Ishikawa (cell line): ENCODE measurements at regions not wholly inside any gene's neighbourhood (a gene's known extent, or its start where the extent isn't known, plus 50 kb on each side); places are given as distances from the start of the nearest gene placed in this dataset.

ENCODE experiments used
- CEBPB ChIP-seq: IDR thresholded peaks from 2 replicates; pipeline ENCODE4 v1.6.1; 2012
- CREB1 ChIP-seq: IDR thresholded peaks from 2 replicates; pipeline ENCODE4 v1.6.1; 2012; ENCODE audit warnings: low read depth
- EGR1 ChIP-seq: IDR thresholded peaks from 2 replicates; pipeline ENCODE4 v1.6.1; 2012
- EP300 ChIP-seq: IDR thresholded peaks from 2 replicates; pipeline ENCODE4 v1.6.1; 2012; ENCODE audit warnings: borderline replicate concordance
- FOXM1 ChIP-seq: IDR thresholded peaks from 2 replicates; pipeline ENCODE4 v1.6.1; 2012; ENCODE audit warnings: low read depth, borderline replicate concordance
- MAX ChIP-seq: IDR thresholded peaks from 2 replicates; pipeline ENCODE4 v1.6.1; 2012
- NFIC ChIP-seq: IDR thresholded peaks from 2 replicates; pipeline ENCODE4 v1.6.1; 2012
- RAD21 ChIP-seq: IDR thresholded peaks from 2 replicates; pipeline ENCODE4 v1.6.1; 2012; ENCODE audit warnings: low read depth
- TAF1 ChIP-seq: IDR thresholded peaks from 2 replicates; pipeline ENCODE4 v1.6.1; 2012; ENCODE audit warnings: low read depth, mild to moderate bottlenecking
- TCF12 ChIP-seq: IDR thresholded peaks from 2 replicates; pipeline ENCODE4 v1.6.1; 2012; ENCODE audit warnings: low read depth
- TEAD4 ChIP-seq: IDR thresholded peaks from 2 replicates; pipeline ENCODE4 v1.6.1; 2012
- USF1 ChIP-seq: IDR thresholded peaks from 2 replicates; pipeline ENCODE4 v1.6.1; 2012
- YY1 ChIP-seq: IDR thresholded peaks from 2 replicates; pipeline ENCODE4 v1.6.1; 2012; ENCODE audit warnings: low read depth
- ZBTB7A ChIP-seq: IDR thresholded peaks from 2 replicates; pipeline ENCODE4 v1.6.1; 2012; ENCODE audit warnings: low read depth
- TF ChIP-seq, protein P1 (sequence below): IDR thresholded peaks from 2 replicates; pipeline ENCODE4 v1.6.1; 2012; ENCODE audit warnings: low read depth, mild to moderate bottlenecking

DNA sequence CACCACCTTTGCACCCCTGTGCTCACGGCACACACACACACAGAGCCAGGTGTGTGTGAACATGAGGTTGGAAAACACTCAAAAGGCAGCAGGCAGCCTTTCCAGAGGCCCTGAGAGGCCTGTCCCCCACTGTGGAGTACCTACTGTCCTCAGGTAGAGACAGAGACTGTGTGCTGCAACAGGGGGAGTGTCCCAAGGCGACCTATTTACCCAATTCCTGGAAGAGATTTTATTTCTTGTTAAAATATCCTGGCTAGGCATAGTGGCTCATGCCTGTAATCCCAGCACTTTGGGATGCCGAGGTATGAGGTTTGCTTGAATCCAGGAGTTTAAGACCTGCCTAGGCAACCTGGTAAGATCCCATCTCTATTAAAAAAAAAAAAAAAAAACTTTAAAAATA is 108.5 kb downstream of the COPRS start:
- TF ChIP-seq EP300 (no peak), TAF1 (no peak), NFIC (no peak), TCF12 (no peak), USF1 (no peak), FOXM1 (no peak), EGR1 (no peak), CREB1 (no peak), RAD21 (no peak), MAX (no peak), YY1 (no peak), CEBPB (no peak)

DNA sequence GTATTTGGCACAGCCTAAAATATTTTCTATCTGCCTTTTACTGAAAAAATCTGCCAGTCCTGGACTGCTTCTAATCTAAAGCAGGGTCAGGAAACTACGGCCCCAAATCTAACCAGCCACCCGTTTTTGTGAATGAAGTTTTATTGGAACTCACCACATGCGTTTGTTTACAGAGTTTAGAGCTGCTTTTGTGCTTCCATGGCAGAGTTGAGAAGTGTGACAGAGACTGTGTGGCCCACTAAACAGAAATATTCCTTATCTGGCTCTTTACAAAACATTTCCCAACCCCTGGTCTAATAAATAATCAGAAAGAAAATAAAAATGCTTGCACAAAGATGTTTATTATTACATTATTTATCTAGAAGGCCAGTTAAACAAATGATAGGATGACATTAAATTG is 110.2 kb downstream of the COPRS start:
- TF ChIP-seq TEAD4 (no peak), YY1 (no peak), CEBPB (no peak), ZBTB7A (no peak), EP300 (no peak), TCF12 (no peak), NFIC (no peak), CREB1 (no peak), FOXM1 (no peak), USF1 (no peak), MAX (no peak), EGR1 (no peak), RAD21 (no peak), TAF1 (no peak)
- TF ChIP-seq, protein P1, sequence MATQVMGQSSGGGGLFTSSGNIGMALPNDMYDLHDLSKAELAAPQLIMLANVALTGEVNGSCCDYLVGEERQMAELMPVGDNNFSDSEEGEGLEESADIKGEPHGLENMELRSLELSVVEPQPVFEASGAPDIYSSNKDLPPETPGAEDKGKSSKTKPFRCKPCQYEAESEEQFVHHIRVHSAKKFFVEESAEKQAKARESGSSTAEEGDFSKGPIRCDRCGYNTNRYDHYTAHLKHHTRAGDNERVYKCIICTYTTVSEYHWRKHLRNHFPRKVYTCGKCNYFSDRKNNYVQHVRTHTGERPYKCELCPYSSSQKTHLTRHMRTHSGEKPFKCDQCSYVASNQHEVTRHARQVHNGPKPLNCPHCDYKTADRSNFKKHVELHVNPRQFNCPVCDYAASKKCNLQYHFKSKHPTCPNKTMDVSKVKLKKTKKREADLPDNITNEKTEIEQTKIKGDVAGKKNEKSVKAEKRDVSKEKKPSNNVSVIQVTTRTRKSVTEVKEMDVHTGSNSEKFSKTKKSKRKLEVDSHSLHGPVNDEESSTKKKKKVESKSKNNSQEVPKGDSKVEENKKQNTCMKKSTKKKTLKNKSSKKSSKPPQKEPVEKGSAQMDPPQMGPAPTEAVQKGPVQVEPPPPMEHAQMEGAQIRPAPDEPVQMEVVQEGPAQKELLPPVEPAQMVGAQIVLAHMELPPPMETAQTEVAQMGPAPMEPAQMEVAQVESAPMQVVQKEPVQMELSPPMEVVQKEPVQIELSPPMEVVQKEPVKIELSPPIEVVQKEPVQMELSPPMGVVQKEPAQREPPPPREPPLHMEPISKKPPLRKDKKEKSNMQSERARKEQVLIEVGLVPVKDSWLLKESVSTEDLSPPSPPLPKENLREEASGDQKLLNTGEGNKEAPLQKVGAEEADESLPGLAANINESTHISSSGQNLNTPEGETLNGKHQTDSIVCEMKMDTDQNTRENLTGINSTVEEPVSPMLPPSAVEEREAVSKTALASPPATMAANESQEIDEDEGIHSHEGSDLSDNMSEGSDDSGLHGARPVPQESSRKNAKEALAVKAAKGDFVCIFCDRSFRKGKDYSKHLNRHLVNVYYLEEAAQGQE, result no peak

DNA sequence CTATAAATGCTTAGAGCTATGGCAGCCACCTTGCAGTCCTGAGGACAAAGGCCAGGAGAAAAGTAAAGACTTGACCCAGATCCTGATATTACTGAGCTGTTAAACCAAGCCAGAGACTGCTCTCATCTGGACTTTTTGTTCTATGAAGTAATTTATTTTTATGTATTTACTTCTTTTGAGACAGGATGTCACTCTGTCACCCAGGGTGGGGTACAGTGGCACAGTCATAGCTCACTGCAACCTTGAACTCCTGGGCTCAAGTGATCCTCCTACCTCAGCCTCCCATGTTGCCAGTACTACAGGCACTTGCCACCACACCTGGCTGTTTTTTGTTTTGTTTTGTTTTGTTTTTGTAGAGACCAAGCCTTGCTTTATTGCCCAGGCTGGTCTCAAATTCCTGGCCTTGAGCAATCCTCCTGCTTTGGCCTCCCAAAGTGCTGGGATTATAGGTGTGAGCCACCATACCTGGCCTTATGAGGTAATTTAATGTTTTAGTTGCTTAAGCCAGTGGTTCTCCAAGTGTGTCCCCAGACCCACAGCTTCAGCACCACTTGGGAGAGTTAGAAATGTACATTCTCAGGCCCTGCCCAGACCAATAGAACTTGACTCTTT is 112.1 kb downstream of the COPRS start:
- TF ChIP-seq YY1 (no peak), TCF12 (no peak), FOXM1 (no peak), CREB1 (no peak), TAF1 (no peak), USF1 (no peak), EGR1 (no peak), RAD21 (no peak), CEBPB (no peak), ZBTB7A (no peak), NFIC (no peak), MAX (no peak), TEAD4 (no peak), EP300 (no peak)
- TF ChIP-seq, protein P1, result no peak

GRCh38 chr17:31745964-31746600 is 113.0 kb downstream of the COPRS start:
- TF ChIP-seq USF1, result no peak
- TF ChIP-seq TCF12, result no peak

DNA sequence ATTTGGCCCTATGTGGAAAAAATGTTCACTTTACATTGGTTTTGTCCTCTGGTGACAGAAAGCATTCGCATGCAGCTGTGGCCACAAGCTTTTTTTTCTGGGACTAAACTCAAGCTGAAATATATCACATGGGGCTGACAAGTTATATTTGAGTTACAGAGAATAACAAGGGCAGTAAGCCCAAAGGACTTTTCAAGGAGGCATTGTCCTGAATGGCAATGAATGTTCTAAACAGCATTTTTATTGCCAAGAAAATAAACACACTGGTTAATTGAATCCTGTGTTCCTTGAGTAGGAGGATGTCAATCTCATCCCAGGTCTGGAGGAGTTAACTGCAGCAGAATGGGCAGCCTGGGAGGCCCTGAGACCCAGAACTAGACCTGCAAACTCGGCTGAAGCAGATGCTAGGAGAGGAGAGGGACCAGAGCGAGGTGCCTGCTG is 114.5 kb downstream of the COPRS start:
- no peak for TF ChIP-seq MAX
- no peak for TF ChIP-seq EP300
- TF ChIP-seq TEAD4, result no peak
- TF ChIP-seq USF1, result no peak
- no peak for TF ChIP-seq NFIC
- TF ChIP-seq EGR1, result no peak
- TF ChIP-seq FOXM1, result no peak
- no peak for TF ChIP-seq CEBPB
- no peak for TF ChIP-seq RAD21
- TF ChIP-seq YY1, result no peak
- TF ChIP-seq CREB1, result no peak
- TF ChIP-seq, protein P1, result no peak
- TF ChIP-seq TCF12, result no peak
- no peak for TF ChIP-seq ZBTB7A
- no peak for TF ChIP-seq TAF1
